Keratinocyte (primary cell): ENCODE measurements at regions not wholly inside any gene's neighbourhood (a gene's known extent, or its start where the extent isn't known, plus 50 kb on each side); places are given as distances from the start of the nearest gene placed in this dataset.

ENCODE experiments used
- DNase-seq: peaks from one replicate; pipeline ENCODE4 v3.0.0-alpha.2; 2011; ENCODE audit warnings: low read depth, missing footprints, low spot score
- FAIRE-seq: peaks from 2 replicates; lab custom pipeline; 2011; peaks lifted over from hg19 to GRCh38; lab: Jason Lieb, UNC
- H2AFZ ChIP-seq: 2 replicates; pipeline ENCODE4 v1.6.0; 2012; ENCODE audit warnings: low read length, control low read depth, inconsistent platforms; ENCODE audit not compliant: control insufficient read depth
- H3K27ac ChIP-seq: 2 replicates; pipeline ENCODE4 v1.5.1; 2011; ENCODE audit warnings: low read length; ENCODE audit not compliant: control insufficient read depth, insufficient read depth
- H3K27me3 ChIP-seq: 3 replicates; pipeline ENCODE4 v1.6.0; 2011; ENCODE audit warnings: low read length; ENCODE audit not compliant: control insufficient read depth, insufficient read depth; ENCODE audit errors: extremely low read depth
- H3K36me3 ChIP-seq, 2 experiments: 2 replicates in 1 of 2; 3 replicates in 1 of 2; pipeline ENCODE4 v1.5.1; 2011; ENCODE audit warnings: low read length in 2 of 2, mild to moderate bottlenecking in 1 of 2; ENCODE audit not compliant: control insufficient read depth in 2 of 2, insufficient read depth in 2 of 2; ENCODE audit errors: extremely low read depth in 1 of 2
- H3K4me1 ChIP-seq: 3 replicates; pipeline ENCODE4 v1.5.1; 2011; ENCODE audit warnings: low read length; ENCODE audit not compliant: control insufficient read depth, insufficient read depth; ENCODE audit errors: extremely low read depth
- H3K4me2 ChIP-seq: 3 replicates; pipeline ENCODE4 v1.6.0; 2011; ENCODE audit warnings: low read depth, low read length; ENCODE audit not compliant: control insufficient read depth, insufficient read depth; ENCODE audit errors: extremely low read depth
- H3K4me3 ChIP-seq, 3 experiments: fragments of 200-600 bp in 1 of 3; sonication (generic) in 1 of 3; 2 replicates in 2 of 3; 3 replicates in 1 of 3; pipeline ENCODE4 v1.5.1; 2011 to 2016; ENCODE audit warnings: low read length in 3 of 3, mild to moderate bottlenecking in 3 of 3, control low read depth in 2 of 3, inconsistent platforms in 1 of 3, low read depth in 1 of 3, mixed read lengths in 1 of 3, mixed run types in 1 of 3, moderate library complexity in 1 of 3; ENCODE audit not compliant: control insufficient read depth in 2 of 3, insufficient read depth in 2 of 3; ENCODE audit errors: extremely low read depth in 1 of 3
- H3K79me2 ChIP-seq: 2 replicates; pipeline ENCODE4 v1.6.0; 2012; ENCODE audit warnings: low read length; ENCODE audit not compliant: control insufficient read depth, insufficient read depth
- H3K9ac ChIP-seq: 3 replicates; pipeline ENCODE4 v1.6.0; 2011; ENCODE audit warnings: low read length; ENCODE audit not compliant: control insufficient read depth, insufficient read depth; ENCODE audit errors: extremely low read depth
- H3K9me1 ChIP-seq: 3 replicates; pipeline ENCODE4 v1.6.0; 2011; ENCODE audit warnings: low read length; ENCODE audit not compliant: control insufficient read depth, insufficient read depth; ENCODE audit errors: extremely low read depth
- H3K9me3 ChIP-seq: 2 replicates; pipeline ENCODE4 v1.5.1; 2012; ENCODE audit warnings: low read depth, low read length; ENCODE audit not compliant: control insufficient read depth
- H4K20me1 ChIP-seq: 3 replicates; pipeline ENCODE4 v1.6.0; 2011; ENCODE audit warnings: low read length; ENCODE audit not compliant: control insufficient read depth, insufficient read depth; ENCODE audit errors: extremely low read depth
- EZH2 ChIP-seq: IDR thresholded peaks from one replicate; pipeline ENCODE4 v1.6.1; 2012; ENCODE audit warnings: inconsistent platforms, mild to moderate bottlenecking, low read length, moderate library complexity
- dilution Hi-C: fragments of 300-500 bp; cut with MboI; formaldehyde crosslinking; loops from one replicate; pipeline ENCODE4 v1.7.0; 2020; ENCODE audit warnings: low sequenced_read_pairs; ENCODE audit not compliant: extremely low pct_ligation_motif_present
- TF ChIP-seq, protein P1 (sequence below), 3 experiments: IDR thresholded peaks in 1 of 3; conservative IDR thresholded peaks in 1 of 3; optimal IDR thresholded peaks in 1 of 3; 2 replicates in 2 of 3; 3 replicates in 1 of 3; pipeline versions ENCODE3 to v1.5.1; 2011; ENCODE audit warnings: low read length in 3 of 3, mild to moderate bottlenecking in 3 of 3, moderate library complexity in 2 of 3, control low read depth in 1 of 3, inconsistent platforms in 1 of 3; ENCODE audit not compliant: insufficient read depth in 2 of 3; ENCODE audit errors: extremely low read depth in 1 of 3

- DNase-seq (no peak), FAIRE-seq (no peak)
- dilution Hi-C loops: no loop called here
- Histone ChIP-seq H3K36me3 (no peaks in the 10 kb centered on the region), H4K20me1 (no peaks in the 10 kb centered on the region), H3K4me3 (no peak overlapping the region), H3K27ac (no peak overlapping the region), H2AFZ (no peak overlapping the region), H3K27me3 (no peaks in the 10 kb centered on the region), H3K79me2 (no peaks in the 10 kb centered on the region), H3K4me2 (no peak overlapping the region), H3K9me1 (no peaks in the 10 kb centered on the region), H3K4me1 (peaks cover 6% of the 10 kb centered on the region), H3K9ac (no peak overlapping the region), H3K9me3 (no peaks in the 10 kb centered on the region)
- no peak for TF ChIP-seq EZH2
- TF ChIP-seq, protein P1, sequence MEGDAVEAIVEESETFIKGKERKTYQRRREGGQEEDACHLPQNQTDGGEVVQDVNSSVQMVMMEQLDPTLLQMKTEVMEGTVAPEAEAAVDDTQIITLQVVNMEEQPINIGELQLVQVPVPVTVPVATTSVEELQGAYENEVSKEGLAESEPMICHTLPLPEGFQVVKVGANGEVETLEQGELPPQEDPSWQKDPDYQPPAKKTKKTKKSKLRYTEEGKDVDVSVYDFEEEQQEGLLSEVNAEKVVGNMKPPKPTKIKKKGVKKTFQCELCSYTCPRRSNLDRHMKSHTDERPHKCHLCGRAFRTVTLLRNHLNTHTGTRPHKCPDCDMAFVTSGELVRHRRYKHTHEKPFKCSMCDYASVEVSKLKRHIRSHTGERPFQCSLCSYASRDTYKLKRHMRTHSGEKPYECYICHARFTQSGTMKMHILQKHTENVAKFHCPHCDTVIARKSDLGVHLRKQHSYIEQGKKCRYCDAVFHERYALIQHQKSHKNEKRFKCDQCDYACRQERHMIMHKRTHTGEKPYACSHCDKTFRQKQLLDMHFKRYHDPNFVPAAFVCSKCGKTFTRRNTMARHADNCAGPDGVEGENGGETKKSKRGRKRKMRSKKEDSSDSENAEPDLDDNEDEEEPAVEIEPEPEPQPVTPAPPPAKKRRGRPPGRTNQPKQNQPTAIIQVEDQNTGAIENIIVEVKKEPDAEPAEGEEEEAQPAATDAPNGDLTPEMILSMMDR (optimal IDR thresholded peaks at IDR 0.05 in 1 of 3, IDR thresholded peaks at IDR 0.05 in 1 of 3, conservative IDR thresholded peaks at IDR 0.05 in 1 of 3; ENCODE audit: extremely low read depth in 1 of 3, insufficient read depth in 2 of 3, low read length in 3 of 3): peak in 1 of 3 experiments; percentile 8
Measured at GRCh38 chr6:23176883-23177282, 607.5 kb downstream of the HDGFL1 start.

GRCh38 chr6:23177806-23178205 lies 608.4 kb downstream of the HDGFL1 start:
- Histone ChIP-seq H3K36me3 (no peaks in the 10 kb centered on the region), H3K9ac (no peak overlapping the region), H3K79me2 (no peaks in the 10 kb centered on the region), H4K20me1 (no peaks in the 10 kb centered on the region), H3K27me3 (no peaks in the 10 kb centered on the region), H3K27ac (no peak overlapping the region), H3K4me3 (no peak overlapping the region), H3K9me1 (no peaks in the 10 kb centered on the region), H2AFZ (no peak overlapping the region), H3K9me3 (no peaks in the 10 kb centered on the region), H3K4me1 (peaks cover 6% of the 10 kb centered on the region), H3K4me2 (no peak overlapping the region)
- DNase-seq (no peak), FAIRE-seq (no peak)
- TF ChIP-seq, protein P1 (optimal IDR thresholded peaks at IDR 0.05 in 1 of 3, IDR thresholded peaks at IDR 0.05 in 1 of 3, conservative IDR thresholded peaks at IDR 0.05 in 1 of 3; ENCODE audit: extremely low read depth in 1 of 3, insufficient read depth in 2 of 3, low read length in 3 of 3): no peak
- TF ChIP-seq EZH2: no peak
- dilution Hi-C loops: no loop called here
